DOHH2 (cell line): ENCODE measurements at regions not wholly inside any gene's neighbourhood (a gene's known extent, or its start where the extent isn't known, plus 50 kb on each side); places are given as distances from the start of the nearest gene placed in this dataset.

Experiments used
- H3F3A ChIP-seq: fragments of 200-600 bp; sonication (generic), shearing (Covaris generic); 2 replicates; pipeline ENCODE4 v1.6.0; 2016; ENCODE audit warnings: antibody characterized with exemption, mild to moderate bottlenecking; ENCODE audit not compliant: control insufficient read depth, insufficient read depth
- H3K27ac ChIP-seq: fragments of 200-600 bp; sonication (generic); 2 replicates; pipeline ENCODE4 v1.5.1; 2014; ENCODE audit warnings: low read depth, mild to moderate bottlenecking, low read length, moderate library complexity
- H3K27me3 ChIP-seq: fragments of 200-600 bp; sonication (generic); 2 replicates; pipeline ENCODE4 v1.6.1; 2014; ENCODE audit warnings: mild to moderate bottlenecking, low read length, mixed read lengths; ENCODE audit not compliant: control insufficient read depth
- H3K36me3 ChIP-seq: fragments of 200-600 bp; sonication (generic); 2 replicates; pipeline ENCODE4 v1.6.1; 2014; ENCODE audit warnings: mild to moderate bottlenecking, low read length, moderate library complexity, mixed read lengths; ENCODE audit not compliant: control insufficient read depth
- H3K4me1 ChIP-seq: fragments of 200-600 bp; sonication (generic); 2 replicates; pipeline ENCODE4 v1.6.1; 2014; ENCODE audit warnings: mild to moderate bottlenecking, low read length, mixed read lengths; ENCODE audit not compliant: control insufficient read depth
- H3K4me2 ChIP-seq: fragments of 200-600 bp; sonication (generic); 2 replicates; pipeline ENCODE4 v1.6.0; 2014; ENCODE audit warnings: mild to moderate bottlenecking, low read length, moderate library complexity
- H3K4me3 ChIP-seq: fragments of 200-600 bp; sonication (generic); 2 replicates; pipeline ENCODE4 v1.5.1; 2014; ENCODE audit warnings: mild to moderate bottlenecking, low read length, mixed read lengths
- H3K79me2 ChIP-seq: fragments of 200-600 bp; sonication (generic); 2 replicates; pipeline ENCODE4 v1.6.1; 2014; ENCODE audit warnings: mild to moderate bottlenecking, low read length, mixed read lengths; ENCODE audit not compliant: control insufficient read depth
- H3K9me2 ChIP-seq: fragments of 200-600 bp; sonication (generic); replicated peaks from 2 replicates; pipeline ENCODE4 v1.6.1; 2014; ENCODE audit warnings: mild to moderate bottlenecking, low read length, mixed read lengths; ENCODE audit not compliant: control insufficient read depth
- H3K9me3 ChIP-seq: fragments of 200-600 bp; sonication (generic); 2 replicates; pipeline ENCODE4 v1.6.1; 2014; ENCODE audit warnings: antibody characterized with exemption, low read length, mixed read lengths; ENCODE audit not compliant: control insufficient read depth, insufficient read depth
- H4K20me1 ChIP-seq: fragments of 200-600 bp; sonication (generic); 2 replicates; pipeline ENCODE4 v1.6.0; 2014; ENCODE audit warnings: low read depth, mild to moderate bottlenecking, antibody characterized with exemption, low read length, moderate library complexity; ENCODE audit not compliant: control insufficient read depth, insufficient read depth
- CTCF ChIP-seq: fragments of 200-600 bp; sonication (generic); IDR thresholded peaks from one replicate; pipeline ENCODE4 v1.5.1; 2014; ENCODE audit warnings: antibody characterized with exemption, mild to moderate bottlenecking, low read depth, low read length; ENCODE audit not compliant: poor library complexity, severe bottlenecking
- EZH2phosphoT487 ChIP-seq: fragments of 200-600 bp; sonication (generic); IDR thresholded peaks from 2 replicates; pipeline ENCODE4 v1.6.1; 2017; ENCODE audit warnings: borderline replicate concordance, mild to moderate bottlenecking, antibody characterized with exemption, low read length, moderate library complexity, mixed read lengths

- Histone ChIP-seq H3K9me2 (no peaks in the 10 kb centered on the region), H4K20me1 (no peaks in the 10 kb centered on the region), H3K4me1 (no peaks in the 10 kb centered on the region), H3K4me2 (no peak overlapping the region), H3F3A (no peaks in the 10 kb centered on the region), H3K27me3 (no peaks in the 10 kb centered on the region), H3K4me3 (no peak overlapping the region), H3K9me3 (no peaks in the 10 kb centered on the region), H3K79me2 (no peaks in the 10 kb centered on the region), H3K36me3 (no peaks in the 10 kb centered on the region), H3K27ac (no peak overlapping the region)
- TF ChIP-seq EZH2phosphoT487: no peak
- no peak for TF ChIP-seq CTCF
Measured at GRCh38 chr15:93485438-93486327, 396.7 kb upstream of the RGMA start.

DNA sequence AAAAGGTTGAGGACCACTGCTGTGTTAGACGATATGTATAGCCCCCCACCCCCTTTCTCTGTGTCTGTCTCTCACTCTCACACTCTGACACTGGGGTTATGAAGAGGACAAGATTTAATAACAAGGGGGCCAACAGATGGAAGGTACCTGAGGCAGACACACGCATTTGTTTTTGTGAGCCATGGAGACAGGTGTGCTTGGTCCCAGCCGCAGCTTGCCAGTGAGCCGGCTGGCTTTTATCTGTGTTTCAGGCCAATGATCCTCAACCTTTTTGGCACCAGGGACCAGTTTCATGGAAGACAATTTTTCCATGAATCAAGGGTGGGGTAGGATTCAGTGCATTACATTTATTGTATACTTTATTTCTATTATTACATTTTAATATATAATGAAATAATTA lies 394.9 kb upstream of the RGMA start:
- Histone ChIP-seq H3K36me3 (no peaks in the 10 kb centered on the region), H3K4me3 (no peak overlapping the region), H3K4me1 (no peaks in the 10 kb centered on the region), H3F3A (no peaks in the 10 kb centered on the region), H3K27ac (no peak overlapping the region), H3K27me3 (no peaks in the 10 kb centered on the region), H4K20me1 (no peaks in the 10 kb centered on the region), H3K79me2 (no peaks in the 10 kb centered on the region), H3K4me2 (no peak overlapping the region), H3K9me3 (no peaks in the 10 kb centered on the region), H3K9me2 (no peaks in the 10 kb centered on the region)
- TF ChIP-seq EZH2phosphoT487 (no peak), CTCF (no peak)

- Histone ChIP-seq H3K27ac (no peak overlapping the region), H4K20me1 (no peaks in the 10 kb centered on the region), H3K9me3 (no peaks in the 10 kb centered on the region), H3K36me3 (no peaks in the 10 kb centered on the region), H3K27me3 (no peaks in the 10 kb centered on the region), H3K4me1 (no peaks in the 10 kb centered on the region), H3F3A (no peaks in the 10 kb centered on the region), H3K4me2 (no peak overlapping the region), H3K9me2 (no peaks in the 10 kb centered on the region), H3K79me2 (no peaks in the 10 kb centered on the region), H3K4me3 (no peak overlapping the region)
- TF ChIP-seq CTCF (no peak), EZH2phosphoT487 (no peak)
Measured at GRCh38 chr15:93482731-93483130, 393.7 kb upstream of the RGMA start.
